A549 (cell line): ENCODE measurements at regions not wholly inside any gene's neighbourhood (a gene's known extent, or its start where the extent isn't known, plus 50 kb on each side); places are given as distances from the start of the nearest gene placed in this dataset.
A peak's percentile ranks its signal among the peaks of the same experiment; 100 is the strongest.

ENCODE experiments used
- ATAC-seq, 2 experiments: fragments of 200-7000 bp in 1 of 2; fragments of >200 bp in 1 of 2; cut with Nextera tagmentation in 1 of 2; cut with Tn5 transposase in 1 of 2; 3 replicates each; pipeline versions ENCODE4 v1.8.0 to v1.9.1; 2018 to 2020; ENCODE audit warnings: mild to moderate bottlenecking in 1 of 2, moderate library complexity in 1 of 2
- CTCF ChIA-PET: fragments of 300-600 bp; sonication (Branson Sonifier 250); formaldehyde crosslinking; extraction: SDS; loops from one replicate; lab custom pipeline; 2021; ENCODE audit warnings: antibody characterized with exemption, inconsistent platforms; lab: Yijun Ruan, JAX
- POLR2A ChIA-PET: fragments of 350-600 bp; formaldehyde crosslinking; extraction: SDS; loops from one replicate; lab custom pipeline; 2021; ENCODE audit warnings: antibody characterized with exemption, inconsistent platforms; lab: Yijun Ruan, JAX
- DNase-seq, 2 experiments: peaks; one replicate each; pipeline versions ENCODE4 v3.0.0 to v3.0.0-alpha.2; 2011 to 2016; ENCODE audit warnings: low read depth in 1 of 2, low spot score in 1 of 2
- FAIRE-seq: peaks from 2 replicates; lab custom pipeline; 2011; peaks lifted over from hg19 to GRCh38; lab: Jason Lieb, UNC
- H3K27ac ChIP-seq, 2 experiments: fragments of >200 bp; sonication (Bioruptor Twin); formaldehyde crosslinking; 3 replicates each; pipeline ENCODE4 v1.5.1; 2016 to 2017
- H3K4me1 ChIP-seq: fragments of >200 bp; sonication (Bioruptor Twin); formaldehyde crosslinking; 3 replicates; pipeline ENCODE4 v1.6.1; 2016
- H3K4me2 ChIP-seq: fragments of >200 bp; sonication (Bioruptor Twin); formaldehyde crosslinking; 3 replicates; pipeline ENCODE4 v1.6.1; 2016
- H3K4me3 ChIP-seq: fragments of >200 bp; sonication (Bioruptor Twin); formaldehyde crosslinking; 3 replicates; pipeline ENCODE4 v1.5.1; 2016
- H3K9me3 ChIP-seq: fragments of >200 bp; sonication (Bioruptor Twin); formaldehyde crosslinking; 3 replicates; pipeline ENCODE4 v1.6.1; 2016
- CHD4 ChIP-seq: fragments of 200-600 bp; sonication (generic); IDR thresholded peaks from 2 replicates; pipeline ENCODE4 v1.6.1; 2016; ENCODE audit warnings: antibody characterized with exemption, mild to moderate bottlenecking, borderline replicate concordance
- EHF ChIP-seq: fragments of 250-450 bp; sonication (Bioruptor Pico); IDR thresholded peaks from 2 replicates; pipeline ENCODE4 v1.5.0; 2020; ENCODE audit warnings: mild to moderate bottlenecking
- ESRRA ChIP-seq: fragments of 150-350 bp; IDR thresholded peaks from 2 replicates; pipeline ENCODE4 v1.6.1; 2014; ENCODE audit warnings: mild to moderate bottlenecking, low read length, borderline replicate concordance
- FOSB ChIP-seq: fragments of 250-450 bp; sonication (Bioruptor Pico); IDR thresholded peaks from 2 replicates; pipeline ENCODE4 v1.5.0; 2020; ENCODE audit warnings: mild to moderate bottlenecking, moderate library complexity
- FOSL2 ChIP-seq, 2 experiments: fragments of 450-650 bp in 1 of 2; fragments of >200 bp in 1 of 2; sonication (Bioruptor Twin) in 1 of 2; formaldehyde crosslinking; IDR thresholded peaks; 2 replicates each; pipeline versions ENCODE4 v1.5.0 to v1.6.1; 2016 to 2020; ENCODE audit warnings: mild to moderate bottlenecking in 1 of 2, moderate library complexity in 1 of 2
- FOXS1 ChIP-seq: fragments of 250-450 bp; sonication (Bioruptor Pico); IDR thresholded peaks from 2 replicates; pipeline ENCODE4 v1.5.0; 2020; ENCODE audit warnings: mild to moderate bottlenecking, moderate library complexity
- HDAC2 ChIP-seq: fragments of 200-600 bp; sonication (generic); IDR thresholded peaks from 2 replicates; pipeline ENCODE4 v1.6.1; 2016
- HEYL ChIP-seq: fragments of 250-450 bp; sonication (Bioruptor Pico); IDR thresholded peaks from 2 replicates; pipeline ENCODE4 v1.8.0; 2021; ENCODE audit warnings: mild to moderate bottlenecking, moderate library complexity
- HOXB13 ChIP-seq: fragments of 250-450 bp; sonication (Bioruptor Pico); IDR thresholded peaks from 2 replicates; pipeline ENCODE4 v1.5.0; 2020; ENCODE audit warnings: low read depth, mild to moderate bottlenecking, moderate library complexity
- HOXB5 ChIP-seq: fragments of 250-450 bp; sonication (Bioruptor Pico); IDR thresholded peaks from 2 replicates; pipeline ENCODE4 v1.5.0; 2020; ENCODE audit warnings: mild to moderate bottlenecking, moderate library complexity
- JUN ChIP-seq, 2 experiments: fragments of >200 bp; sonication (Bioruptor Twin); formaldehyde crosslinking; IDR thresholded peaks; 2 replicates in 1 of 2; 3 replicates in 1 of 2; pipeline ENCODE4 v1.6.1; 2016 to 2017
- JUNB ChIP-seq: fragments of >200 bp; sonication (Bioruptor Twin); formaldehyde crosslinking; IDR thresholded peaks from 2 replicates; pipeline ENCODE4 v1.6.1; 2016
- KDM1A ChIP-seq: fragments of 200-600 bp; sonication (generic); IDR thresholded peaks from 2 replicates; pipeline ENCODE4 v1.6.1; 2016; ENCODE audit warnings: low read depth, mild to moderate bottlenecking
- KDM5A ChIP-seq: fragments of 200-600 bp; sonication (generic); IDR thresholded peaks from 2 replicates; pipeline ENCODE4 v1.6.1; 2016; ENCODE audit warnings: antibody characterized with exemption, mild to moderate bottlenecking
- MAZ ChIP-seq: fragments of 150-350 bp; IDR thresholded peaks from 2 replicates; pipeline ENCODE4 v1.6.1; 2014; ENCODE audit warnings: antibody characterized with exemption, low read depth, low read length, borderline replicate concordance
- MYC ChIP-seq: IDR thresholded peaks from 2 replicates; pipeline ENCODE4 v1.6.1; 2012; ENCODE audit warnings: mild to moderate bottlenecking, inconsistent platforms, low read length, improper control_type of control experiment, borderline replicate concordance
- NPAS2 ChIP-seq: fragments of 250-450 bp; sonication (Bioruptor Pico); IDR thresholded peaks from 2 replicates; pipeline ENCODE4 v1.8.0; 2022; ENCODE audit warnings: mild to moderate bottlenecking, moderate library complexity, borderline replicate concordance
- NR3C1 ChIP-seq: fragments of >200 bp; sonication (Bioruptor Twin); formaldehyde crosslinking; IDR thresholded peaks from 3 replicates; pipeline ENCODE4 v1.6.1; 2017
- POLR2A ChIP-seq: IDR thresholded peaks from 2 replicates; pipeline ENCODE4 v1.6.1; 2012; ENCODE audit warnings: mild to moderate bottlenecking, low read length
- POLR2AphosphoS2 ChIP-seq: conservative IDR thresholded peaks from 2 replicates; pipeline ENCODE4 v1.6.1; 2012; ENCODE audit warnings: low read length, improper control_type of control experiment, inconsistent platforms
- RNF2 ChIP-seq: fragments of 200-600 bp; sonication (generic); IDR thresholded peaks from 2 replicates; pipeline ENCODE4 v1.6.1; 2016; ENCODE audit warnings: low read depth, mild to moderate bottlenecking, antibody characterized with exemption, moderate library complexity, borderline replicate concordance
- SREBF2 ChIP-seq: fragments of 450-650 bp; IDR thresholded peaks from 2 replicates; pipeline ENCODE4 v1.6.1; 2014; ENCODE audit warnings: mild to moderate bottlenecking, moderate library complexity
- TFCP2L1 ChIP-seq: fragments of 250-450 bp; sonication (Bioruptor Pico); IDR thresholded peaks from 2 replicates; pipeline ENCODE4 v1.5.0; 2021; ENCODE audit warnings: mild to moderate bottlenecking
- ZC3H11A ChIP-seq: fragments of 450-650 bp; IDR thresholded peaks from 2 replicates; pipeline ENCODE4 v1.6.1; 2014; ENCODE audit warnings: antibody characterized with exemption, mild to moderate bottlenecking
- ZNF302 ChIP-seq: fragments of 250-450 bp; sonication (Bioruptor Pico); IDR thresholded peaks from 2 replicates; pipeline ENCODE4 v1.9.0; 2021; ENCODE audit warnings: inconsistent platforms, mild to moderate bottlenecking, moderate library complexity
- ZSCAN20 ChIP-seq: fragments of 250-450 bp; sonication (Bioruptor Pico); IDR thresholded peaks from 2 replicates; pipeline ENCODE4 v1.8.0; 2022; ENCODE audit warnings: mild to moderate bottlenecking, moderate library complexity
- WGBS: methylation state at CpG from one replicate; pipeline ENCODE4 v1.1.6; 2017; ENCODE audit errors: missing lambda C conversion rate; 5-methylcytosine and 5-hydroxymethylcytosine counted together
- TF ChIP-seq, protein P1 (sequence below): IDR thresholded peaks from 2 replicates; pipeline ENCODE4 v1.6.1; 2012; ENCODE audit warnings: low read depth, borderline replicate concordance
- TF ChIP-seq, protein P2 (sequence below): fragments of >200 bp; sonication (Bioruptor Twin); formaldehyde crosslinking; IDR thresholded peaks from 2 replicates; pipeline ENCODE4 v1.6.1; 2016
- TF ChIP-seq, protein P3 (sequence below): IDR thresholded peaks from 2 replicates; pipeline ENCODE4 v1.6.1; 2012
- TF ChIP-seq, protein P4 (sequence below): fragments of 150-350 bp; IDR thresholded peaks from 2 replicates; pipeline ENCODE4 v1.6.1; 2014; ENCODE audit warnings: low read depth, mild to moderate bottlenecking, low read length

DNA sequence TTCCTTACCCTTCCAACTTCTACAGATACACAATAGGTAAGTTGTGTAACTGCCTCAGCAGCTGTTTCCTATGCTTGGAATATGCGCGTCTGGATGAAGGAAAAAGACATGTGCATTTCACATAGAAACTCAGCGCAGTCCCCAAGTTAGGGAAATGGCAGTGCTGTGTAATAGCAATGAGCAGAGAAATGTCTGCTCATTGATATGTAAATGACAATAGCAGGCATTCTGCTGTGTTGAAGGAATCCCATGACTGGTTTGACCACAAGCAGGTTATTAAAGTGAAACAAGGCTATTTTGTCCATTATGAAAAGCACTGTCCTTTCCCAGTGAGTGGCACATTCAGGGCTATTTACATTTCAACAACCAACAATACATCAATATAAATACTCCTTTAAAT lies 106.6 kb downstream of the BTG1 start:
- DNase-seq: no peak
- WGBS: 96% methylated on average over 3 of the region's 3 CpGs
- CTCF ChIA-PET: interaction anchor here (0.6 kb wide), 1 partner anchor 570 kb away, joined by 3 read pairs; no protein-coding TSS in a partner anchor
- ATAC-seq: no peak
- Histone ChIP-seq H3K4me2 (no peak overlapping the region), H3K27ac (no peak overlapping the region), H3K4me3 (no peak overlapping the region), H3K9me3 (no peaks in the 10 kb centered on the region), H3K4me1 (peaks cover 23% of the 10 kb centered on the region)
- POLR2A ChIA-PET: no interaction called here
- no peak for TF ChIP-seq HDAC2
- no peak for TF ChIP-seq RNF2
- TF ChIP-seq FOXS1 (CRISPR knock-in tag): no peak
- TF ChIP-seq, protein P1, sequence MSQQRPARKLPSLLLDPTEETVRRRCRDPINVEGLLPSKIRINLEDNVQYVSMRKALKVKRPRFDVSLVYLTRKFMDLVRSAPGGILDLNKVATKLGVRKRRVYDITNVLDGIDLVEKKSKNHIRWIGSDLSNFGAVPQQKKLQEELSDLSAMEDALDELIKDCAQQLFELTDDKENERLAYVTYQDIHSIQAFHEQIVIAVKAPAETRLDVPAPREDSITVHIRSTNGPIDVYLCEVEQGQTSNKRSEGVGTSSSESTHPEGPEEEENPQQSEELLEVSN: no peak
- TF ChIP-seq JUNB: no peak
- TF ChIP-seq ESRRA: no peak
- no peak for TF ChIP-seq HEYL (CRISPR knock-in tag)
- no peak for TF ChIP-seq MYC
- TF ChIP-seq, protein P2, sequence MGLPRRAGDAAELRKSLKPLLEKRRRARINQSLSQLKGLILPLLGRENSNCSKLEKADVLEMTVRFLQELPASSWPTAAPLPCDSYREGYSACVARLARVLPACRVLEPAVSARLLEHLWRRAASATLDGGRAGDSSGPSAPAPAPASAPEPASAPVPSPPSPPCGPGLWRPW: no peak
- no peak for TF ChIP-seq POLR2A
- TF ChIP-seq NR3C1: no peak
- no peak for TF ChIP-seq NPAS2 (CRISPR knock-in tag)
- TF ChIP-seq ZNF302 (CRISPR knock-in tag): no peak
- TF ChIP-seq, protein P3, sequence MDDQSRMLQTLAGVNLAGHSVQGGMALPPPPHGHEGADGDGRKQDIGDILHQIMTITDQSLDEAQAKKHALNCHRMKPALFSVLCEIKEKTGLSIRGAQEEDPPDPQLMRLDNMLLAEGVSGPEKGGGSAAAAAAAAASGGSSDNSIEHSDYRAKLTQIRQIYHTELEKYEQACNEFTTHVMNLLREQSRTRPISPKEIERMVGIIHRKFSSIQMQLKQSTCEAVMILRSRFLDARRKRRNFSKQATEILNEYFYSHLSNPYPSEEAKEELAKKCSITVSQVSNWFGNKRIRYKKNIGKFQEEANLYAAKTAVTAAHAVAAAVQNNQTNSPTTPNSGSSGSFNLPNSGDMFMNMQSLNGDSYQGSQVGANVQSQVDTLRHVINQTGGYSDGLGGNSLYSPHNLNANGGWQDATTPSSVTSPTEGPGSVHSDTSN: no peak
- TF ChIP-seq, protein P4, sequence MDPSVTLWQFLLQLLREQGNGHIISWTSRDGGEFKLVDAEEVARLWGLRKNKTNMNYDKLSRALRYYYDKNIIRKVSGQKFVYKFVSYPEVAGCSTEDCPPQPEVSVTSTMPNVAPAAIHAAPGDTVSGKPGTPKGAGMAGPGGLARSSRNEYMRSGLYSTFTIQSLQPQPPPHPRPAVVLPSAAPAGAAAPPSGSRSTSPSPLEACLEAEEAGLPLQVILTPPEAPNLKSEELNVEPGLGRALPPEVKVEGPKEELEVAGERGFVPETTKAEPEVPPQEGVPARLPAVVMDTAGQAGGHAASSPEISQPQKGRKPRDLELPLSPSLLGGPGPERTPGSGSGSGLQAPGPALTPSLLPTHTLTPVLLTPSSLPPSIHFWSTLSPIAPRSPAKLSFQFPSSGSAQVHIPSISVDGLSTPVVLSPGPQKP: no peak
- no peak for TF ChIP-seq HOXB5
- TF ChIP-seq MAZ: no peak
- TF ChIP-seq POLR2AphosphoS2: no peak
- no peak for TF ChIP-seq JUN (IDR thresholded peaks at IDR 0.05)
- no peak for TF ChIP-seq EHF (CRISPR knock-in tag)
- no peak for FAIRE-seq

DNA sequence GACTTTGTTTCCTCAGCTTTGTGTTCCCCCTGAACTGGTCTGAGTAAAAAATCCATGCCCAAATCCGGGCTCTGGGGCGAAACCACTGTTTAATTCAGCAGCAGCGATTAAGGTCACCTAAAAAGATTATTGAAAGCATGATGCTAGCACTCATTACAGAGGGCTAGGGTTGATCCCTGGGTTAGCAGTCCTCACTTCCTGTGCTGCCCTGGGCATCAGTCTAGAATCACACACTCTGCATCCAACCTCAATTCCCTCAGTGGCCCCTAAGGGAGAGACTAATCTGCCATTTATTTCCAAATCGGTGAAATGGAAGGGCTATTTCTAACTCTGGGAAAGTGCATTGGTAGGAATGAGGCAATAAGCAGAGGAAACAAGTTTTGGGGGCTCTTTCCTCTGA lies 107.2 kb downstream of the BTG1 start:
- DNase-seq: no peak
- H3K27ac ChIP-seq: 0 out of 6 replicates have a peak overlapping the region, but pooled peaks of 1 of the 2 experiments have one; percentile 20
- ChIA-PET POLR2A (no interaction called here), CTCF (no interaction called here)
- H3K4me2 ChIP-seq: no peak overlapping the region
- peaks cover 23% of the 10 kb centered on the region for H3K4me1 ChIP-seq
- ATAC-seq: no peak
- TF ChIP-seq ZSCAN20 (CRISPR knock-in tag) (no peak), POLR2A (no peak), CHD4 (no peak), HDAC2 (no peak), FOSL2 (IDR thresholded peaks at IDR 0.05) (no peak), FOSL2 (CRISPR knock-in tag; IDR thresholded peaks at IDR 0.05) (no peak), HEYL (CRISPR knock-in tag) (no peak), TFCP2L1 (CRISPR knock-in tag) (no peak), SREBF2 (no peak), ZC3H11A (no peak), KDM1A (no peak), FOSB (no peak), KDM5A (no peak), HOXB13 (no peak)
- no peaks in the 10 kb centered on the region for H3K9me3 ChIP-seq
- 86% methylated on average over 4 of the region's 4 CpGs for WGBS
- no peak overlapping the region for H3K4me3 ChIP-seq
- no peak for FAIRE-seq
